Urothelium cell line (cell line): ENCODE measurements at regions not wholly inside any gene's neighbourhood (a gene's known extent, or its start where the extent isn't known, plus 50 kb on each side); places are given as distances from the start of the nearest gene placed in this dataset.

Source experiments
- DNase-seq: peaks from one replicate; pipeline ENCODE4 v3.0.0; 2011; ENCODE audit warnings: low spot score, mixed read lengths
- FAIRE-seq: peaks from 2 replicates; lab custom pipeline; 2011; peaks lifted over from hg19 to GRCh38; lab: Jason Lieb, UNC

DNA sequence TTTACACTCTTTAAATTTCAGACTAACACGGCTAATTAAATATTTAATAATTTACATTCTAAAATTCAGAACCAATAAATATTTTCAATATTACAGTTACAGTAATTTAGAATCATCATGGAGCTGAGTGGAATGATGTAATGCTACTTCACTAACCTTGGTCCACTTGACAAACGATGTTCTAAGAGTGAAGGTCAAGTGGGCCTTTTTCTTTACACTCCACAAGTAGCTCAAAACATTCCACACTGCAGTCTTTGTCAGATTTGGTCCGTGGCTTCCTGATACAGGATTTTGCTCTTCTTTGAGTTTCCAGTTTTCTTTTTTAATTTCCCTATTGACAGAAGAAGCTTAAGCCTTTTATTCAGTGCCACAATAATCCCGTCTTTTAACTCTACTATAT is 164.6 kb upstream of the NRIP1 start:
- DNase-seq (no peak), FAIRE-seq (no peak)

DNA sequence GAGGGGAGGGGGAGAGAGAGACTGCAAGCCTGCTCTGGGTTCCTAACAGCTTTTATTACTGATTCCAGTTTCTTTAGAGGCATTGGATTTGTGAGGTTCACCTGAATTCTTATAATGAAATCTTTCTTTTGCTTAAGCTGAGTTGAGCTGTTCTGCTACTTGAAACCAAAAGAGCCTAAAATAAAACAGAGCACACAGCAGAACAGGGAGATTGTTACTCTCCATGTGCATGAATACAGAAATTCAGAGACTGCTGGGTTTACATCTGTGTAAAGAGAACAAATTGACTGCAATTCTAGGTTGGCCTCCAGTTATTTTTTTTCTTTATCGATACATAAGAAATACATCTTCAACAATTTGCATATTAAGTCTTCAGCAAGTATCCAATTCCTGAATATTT is 168.8 kb upstream of the NRIP1 start:
- DNase-seq = no peak
- FAIRE-seq = no peak

DNA sequence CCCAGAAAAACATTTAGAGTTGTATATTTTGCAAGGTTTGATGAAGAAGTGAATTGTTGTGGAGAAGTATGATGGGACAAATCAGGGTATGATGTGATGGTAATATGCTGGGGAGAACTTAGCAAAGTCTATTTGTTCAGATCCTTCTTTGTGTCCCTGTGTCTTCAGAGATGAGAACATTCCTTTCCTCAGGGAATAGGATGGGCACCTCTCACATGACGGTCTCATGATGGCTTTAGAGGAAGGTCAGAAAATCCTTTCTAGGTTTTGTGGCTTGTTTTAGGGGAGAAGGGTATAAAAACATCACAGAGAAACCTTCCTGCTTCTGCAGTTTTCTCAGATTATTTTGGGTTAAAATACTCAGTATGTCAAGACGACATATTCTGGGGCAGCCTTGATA is 171.3 kb upstream of the NRIP1 start:
- FAIRE-seq = no peak

DNA sequence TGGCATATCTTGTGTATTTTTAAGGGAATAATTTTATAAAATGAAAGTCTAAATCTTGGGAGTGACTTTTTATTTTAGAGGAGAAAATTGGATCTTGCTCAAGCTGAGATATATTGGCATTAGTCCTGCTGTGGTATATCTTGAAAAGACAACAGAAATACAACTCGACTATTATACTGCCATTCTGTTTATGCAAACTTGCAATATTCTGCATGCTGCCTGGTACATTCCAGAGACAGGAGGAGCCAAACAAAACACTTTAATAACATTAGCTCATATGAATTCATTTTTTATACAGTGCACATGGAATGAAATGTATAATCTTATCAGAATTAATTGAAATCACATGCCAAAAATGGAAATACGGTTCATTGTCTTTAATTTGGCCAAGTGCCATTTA is 176.0 kb upstream of the NRIP1 start:
- FAIRE-seq = no peak

More for the DNA sequence above, 171.3 kb upstream of the NRIP1 start:
- no peak for DNase-seq

DNA sequence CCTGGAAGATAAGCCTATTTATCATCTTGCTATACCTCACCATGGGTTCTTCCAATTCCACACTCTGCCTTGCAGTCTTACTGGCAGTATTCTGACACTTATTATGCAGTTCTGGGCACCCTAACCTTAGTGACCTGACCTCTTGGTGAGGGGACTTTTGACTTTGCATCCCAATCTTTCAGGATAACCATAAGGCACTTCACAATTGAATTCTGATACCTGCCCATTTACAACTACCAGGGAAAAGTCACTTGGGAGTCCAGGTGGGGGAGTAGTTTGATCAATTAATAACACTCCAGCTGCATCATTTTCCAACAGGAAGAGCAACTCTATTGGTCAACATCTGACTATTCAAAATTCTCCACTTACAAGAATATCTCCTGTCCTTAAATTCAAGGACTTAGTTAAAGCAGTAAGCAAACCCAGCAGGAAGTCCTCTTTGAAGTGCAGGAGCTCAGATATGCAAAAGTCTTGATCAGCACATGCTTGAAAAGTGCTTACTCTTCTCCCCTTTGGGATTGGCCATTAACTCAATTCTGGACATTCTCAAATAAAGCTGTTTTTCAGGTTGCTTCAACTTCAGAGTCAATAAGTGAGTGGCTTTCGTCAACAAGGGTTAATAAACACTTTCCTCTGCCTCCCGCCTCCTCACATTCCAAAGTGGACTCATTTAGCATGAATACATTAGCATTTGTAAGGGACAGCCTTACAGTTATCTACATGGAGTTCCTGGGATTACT is 177.4 kb upstream of the NRIP1 start:
- no peak for FAIRE-seq
- DNase-seq = no peak

More for the DNA sequence above, 176.0 kb upstream of the NRIP1 start:
- DNase-seq = no peak

DNA sequence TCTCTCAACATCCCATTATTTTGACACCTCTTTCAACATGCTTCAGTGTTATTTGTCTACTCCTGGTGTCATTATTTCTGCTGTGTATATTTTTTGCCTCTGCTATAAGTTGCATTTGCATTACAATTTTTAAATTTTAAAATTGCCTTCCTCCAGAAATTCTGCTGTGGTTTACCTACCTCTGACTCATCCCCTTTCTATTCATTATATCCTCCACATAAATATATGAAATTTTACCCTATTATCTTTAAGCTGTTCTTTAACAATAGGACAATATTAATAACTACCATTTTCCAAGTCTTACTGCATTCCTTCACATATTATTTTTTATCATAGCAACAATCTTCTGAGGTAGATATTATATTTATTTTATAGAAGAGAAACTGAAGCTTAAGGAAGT is 178.1 kb upstream of the NRIP1 start:
- FAIRE-seq = no peak
- no peak for DNase-seq

DNA sequence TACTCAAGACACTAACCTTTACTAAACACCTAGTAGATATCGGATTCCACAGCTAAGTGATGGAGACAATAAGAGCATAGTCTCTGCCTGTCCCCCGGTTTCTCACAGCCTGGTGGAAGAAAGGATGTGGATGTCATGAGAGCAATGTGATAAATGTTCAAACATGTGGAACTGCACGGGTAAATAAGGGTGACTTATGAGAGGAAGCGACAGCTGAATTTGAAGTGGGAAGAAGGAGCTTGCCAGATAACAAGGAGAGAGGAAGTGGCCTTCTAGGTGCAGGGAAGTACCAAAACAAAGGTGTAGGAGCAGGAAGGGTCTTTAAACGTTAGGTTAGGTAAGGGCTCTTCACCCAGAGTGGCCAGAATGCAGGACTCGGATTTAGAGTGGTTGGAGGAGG is 178.6 kb upstream of the NRIP1 start:
- no peak for DNase-seq
- FAIRE-seq = no peak

DNA sequence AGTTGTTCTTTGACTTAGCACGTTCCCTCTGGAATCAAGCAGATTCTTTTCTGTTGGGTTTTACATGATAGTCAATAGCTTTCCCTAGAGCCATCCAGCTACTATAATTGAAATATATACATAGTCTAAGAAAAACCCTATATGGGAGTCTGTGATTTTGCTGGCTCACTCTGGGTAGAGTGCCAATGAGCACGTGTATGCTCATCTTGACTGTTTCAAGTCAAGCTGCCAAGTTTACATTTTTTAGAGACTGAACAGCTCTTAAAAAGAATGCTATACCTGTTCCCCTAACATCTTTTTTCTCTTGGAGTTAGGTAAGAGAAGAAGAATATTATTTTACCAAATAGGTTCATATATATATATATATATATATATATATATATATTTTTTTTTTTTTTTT is 182.8 kb upstream of the NRIP1 start:
- no peak for FAIRE-seq
- no peak for DNase-seq

DNA sequence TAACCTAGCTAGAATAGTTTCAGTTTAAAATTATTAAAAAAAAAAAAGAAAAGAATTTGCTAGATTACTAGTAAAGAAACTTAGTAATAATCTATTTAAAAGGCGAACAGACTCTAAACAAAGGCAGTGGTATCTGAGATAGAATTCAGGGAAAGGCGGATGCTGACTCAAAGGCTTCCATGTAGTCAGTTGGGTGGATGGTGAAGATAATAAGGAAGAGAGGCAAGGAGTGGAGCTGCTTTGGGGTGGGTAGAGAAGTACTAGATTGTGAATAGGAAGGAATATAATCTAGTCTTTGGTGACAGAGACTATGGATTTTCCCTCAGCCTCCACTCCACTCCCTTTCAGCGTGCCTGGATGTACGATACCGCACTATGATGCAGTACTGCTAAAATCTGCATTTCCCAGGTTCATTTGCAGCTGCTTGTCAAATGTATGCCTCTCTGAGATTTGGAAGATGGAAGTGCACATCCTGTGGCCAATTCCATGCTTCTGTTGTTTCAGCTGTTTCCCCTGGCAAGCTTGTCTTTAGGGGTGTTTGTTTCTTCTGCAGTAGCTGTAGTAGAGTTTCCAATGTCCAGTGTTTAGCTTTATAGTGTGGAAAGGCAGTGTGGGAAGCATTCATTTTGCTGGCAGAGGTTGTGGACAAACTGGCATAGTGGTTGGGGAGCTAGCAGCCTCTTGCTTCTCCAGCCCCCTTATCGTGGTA is 184.6 kb upstream of the NRIP1 start:
- DNase-seq (no peak), FAIRE-seq (no peak)

DNA sequence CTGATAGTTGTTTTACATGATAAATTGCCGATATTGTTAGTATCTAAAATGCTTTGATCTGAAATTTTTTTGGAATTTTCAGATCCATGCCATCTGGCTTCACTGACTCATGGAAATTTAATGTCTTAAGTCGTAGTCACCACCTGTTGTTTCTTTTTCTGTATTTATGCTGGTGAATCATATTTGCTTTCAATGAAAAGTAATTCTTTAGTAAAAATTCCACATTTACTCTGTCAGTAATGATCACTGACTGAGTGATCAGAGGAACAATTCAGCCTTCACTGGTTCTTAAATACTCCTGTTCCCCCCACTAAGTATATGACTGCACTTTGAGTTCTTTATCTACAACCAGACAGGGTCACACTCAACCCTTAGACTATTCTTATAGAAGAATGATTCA is 185.6 kb upstream of the NRIP1 start:
- DNase-seq (peak; percentile 17), FAIRE-seq (no peak)

DNA sequence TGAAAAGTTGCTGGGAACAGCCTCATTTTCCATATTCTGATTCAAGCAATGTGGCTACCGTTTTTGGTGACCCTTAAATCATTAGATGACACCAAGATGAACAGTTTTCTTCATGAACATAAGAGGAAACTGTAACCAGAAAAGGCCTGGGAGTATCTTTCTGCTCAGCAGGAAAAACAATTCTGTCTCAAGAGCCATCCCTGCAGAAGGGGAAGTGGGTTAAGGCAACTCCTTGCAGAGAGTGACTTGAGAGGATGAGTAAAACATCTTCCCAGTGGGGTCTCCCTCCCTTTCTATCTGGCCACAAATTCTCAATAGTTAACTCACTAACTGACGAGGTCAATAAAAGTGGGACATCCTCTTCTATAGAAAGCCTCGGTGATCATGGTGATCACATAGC is 187.6 kb upstream of the NRIP1 start:
- no peak for DNase-seq

DNA sequence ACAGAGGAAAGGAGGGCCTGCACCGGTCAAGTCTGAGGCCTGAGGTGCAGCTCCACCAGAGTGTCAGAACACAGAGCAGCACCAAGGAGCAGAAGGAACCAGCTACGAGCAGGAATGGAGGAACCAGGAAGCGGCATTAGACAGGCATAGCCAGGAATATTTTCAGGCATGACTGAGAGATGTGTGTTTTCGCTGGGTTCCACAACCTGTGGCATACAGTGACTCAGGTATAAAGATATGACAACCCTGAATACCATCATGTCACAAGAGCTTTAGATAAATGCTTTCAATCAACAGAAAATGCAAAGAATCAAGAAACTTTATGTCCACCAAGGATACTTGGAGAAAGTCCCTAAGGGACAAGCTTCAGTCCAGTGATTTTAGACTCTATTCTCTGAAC is 189.3 kb upstream of the NRIP1 start:
- DNase-seq (no peak), FAIRE-seq (no peak)

More for the DNA sequence above, 187.6 kb upstream of the NRIP1 start:
- FAIRE-seq = no peak

DNA sequence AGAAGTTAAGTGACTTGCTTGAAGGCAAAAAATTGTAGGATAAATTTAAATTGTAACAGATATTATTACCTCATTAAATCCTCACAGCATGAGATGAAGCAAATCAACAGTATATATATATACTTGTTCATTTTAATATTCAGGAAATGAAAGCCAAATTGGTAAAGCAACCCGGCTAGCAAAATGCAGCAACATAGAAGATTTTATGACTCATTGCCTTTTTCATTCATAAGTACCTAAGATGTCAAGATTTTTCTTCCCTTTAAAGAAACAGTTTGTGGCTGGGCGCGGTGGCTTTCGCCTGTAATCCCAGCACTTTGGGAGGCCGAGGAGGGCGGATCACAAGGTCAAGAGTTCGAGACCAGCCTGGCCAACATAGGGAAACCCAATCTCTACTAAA is 190.5 kb upstream of the NRIP1 start:
- DNase-seq = no peak
- FAIRE-seq = no peak

DNA sequence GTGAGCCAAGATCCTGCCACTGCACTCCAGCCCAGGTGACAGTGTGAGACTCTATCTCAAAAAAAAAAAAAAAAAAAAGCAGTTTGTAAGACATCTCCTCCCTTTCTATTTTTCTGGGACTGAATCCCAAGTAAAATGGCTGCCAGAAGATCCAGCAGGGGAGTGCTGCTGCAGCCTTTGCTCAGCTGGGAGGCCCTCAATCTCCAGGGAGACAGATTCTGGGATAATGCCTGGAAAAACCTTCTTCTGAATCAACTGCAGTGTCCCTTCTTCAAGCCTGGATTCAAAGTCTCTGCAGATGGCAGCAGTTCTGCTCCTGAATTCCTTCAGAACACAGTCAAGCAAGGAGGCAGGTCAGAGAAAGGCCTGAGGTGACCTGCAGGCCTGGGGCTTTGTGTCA is 191.0 kb upstream of the NRIP1 start:
- no peak for DNase-seq
- no peak for FAIRE-seq

DNA sequence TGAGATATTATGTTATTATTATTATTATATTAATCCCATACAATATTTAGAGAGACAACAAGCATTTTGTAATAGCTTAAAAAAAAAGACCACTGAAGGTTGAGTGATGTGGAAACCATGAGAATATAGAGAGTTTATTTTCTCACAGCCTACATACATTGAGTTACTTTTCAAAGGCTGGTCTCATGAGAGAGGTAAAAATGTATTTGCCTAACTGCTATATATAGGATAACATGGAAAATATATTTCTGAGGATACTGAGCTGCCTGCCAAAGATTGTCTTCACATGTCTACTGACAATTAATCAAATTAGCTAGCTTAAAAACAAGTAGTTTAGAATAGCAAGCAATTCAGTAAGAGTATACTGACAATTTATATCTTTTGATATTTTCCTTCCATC is 192.2 kb upstream of the NRIP1 start:
- FAIRE-seq (no peak), DNase-seq (no peak)

DNA sequence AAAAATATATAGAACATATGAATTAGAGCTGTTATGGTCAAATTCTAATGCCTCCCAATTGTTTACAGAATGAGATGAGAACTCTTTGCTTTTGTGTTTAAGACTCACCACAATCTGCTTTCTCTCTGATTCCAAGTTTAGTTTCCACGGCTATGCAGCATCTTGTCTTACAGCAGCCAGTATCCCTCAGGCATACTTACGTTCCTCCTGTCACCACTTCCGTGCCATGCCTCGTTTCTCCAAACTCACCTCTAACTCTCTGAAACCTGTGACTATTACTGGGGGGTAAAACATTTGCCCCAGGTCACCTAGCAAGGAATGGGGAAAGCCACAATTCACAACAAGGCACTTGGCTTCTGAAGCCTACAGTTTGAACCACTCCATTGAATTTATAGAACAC is 192.8 kb upstream of the NRIP1 start:
- DNase-seq (no peak), FAIRE-seq (no peak)

DNA sequence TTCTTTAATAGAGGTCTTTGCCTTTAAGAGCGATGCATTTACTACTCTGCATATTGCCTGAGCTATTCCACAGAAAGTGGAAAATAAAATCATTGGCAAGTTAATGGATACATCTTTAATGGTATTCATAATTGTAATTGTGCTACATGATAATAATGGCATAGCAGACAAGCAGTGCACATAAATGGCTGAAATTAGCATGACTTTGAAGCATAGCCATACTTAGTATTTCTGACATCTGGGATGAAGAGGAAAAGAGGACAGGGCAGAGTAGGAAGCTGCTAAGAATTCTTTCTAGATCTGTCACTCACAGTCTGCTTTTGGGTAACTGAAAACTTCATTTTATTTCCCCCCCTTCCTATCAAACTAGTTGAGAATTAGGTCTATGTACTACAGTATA is 195.0 kb upstream of the NRIP1 start:
- FAIRE-seq (no peak), DNase-seq (no peak)

DNA sequence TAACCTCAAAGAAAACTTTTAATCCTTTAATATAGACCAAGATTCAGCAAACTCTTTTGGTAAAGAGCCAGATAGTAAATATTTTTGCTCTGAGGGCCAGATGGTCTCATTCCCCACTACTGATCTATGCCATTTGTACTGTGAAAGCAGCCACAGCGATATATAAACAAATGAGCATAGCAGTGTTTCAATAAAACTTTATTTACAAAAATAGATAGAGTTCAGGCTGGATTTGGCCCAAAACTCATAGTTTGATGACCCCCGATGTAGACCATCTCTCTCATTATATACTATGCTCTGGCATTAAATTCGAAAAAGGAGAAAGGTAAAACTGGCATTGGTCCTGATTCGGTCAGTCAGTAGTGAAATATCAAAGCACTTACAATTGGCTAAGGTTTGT is 195.8 kb upstream of the NRIP1 start:
- DNase-seq (no peak), FAIRE-seq (no peak)

DNA sequence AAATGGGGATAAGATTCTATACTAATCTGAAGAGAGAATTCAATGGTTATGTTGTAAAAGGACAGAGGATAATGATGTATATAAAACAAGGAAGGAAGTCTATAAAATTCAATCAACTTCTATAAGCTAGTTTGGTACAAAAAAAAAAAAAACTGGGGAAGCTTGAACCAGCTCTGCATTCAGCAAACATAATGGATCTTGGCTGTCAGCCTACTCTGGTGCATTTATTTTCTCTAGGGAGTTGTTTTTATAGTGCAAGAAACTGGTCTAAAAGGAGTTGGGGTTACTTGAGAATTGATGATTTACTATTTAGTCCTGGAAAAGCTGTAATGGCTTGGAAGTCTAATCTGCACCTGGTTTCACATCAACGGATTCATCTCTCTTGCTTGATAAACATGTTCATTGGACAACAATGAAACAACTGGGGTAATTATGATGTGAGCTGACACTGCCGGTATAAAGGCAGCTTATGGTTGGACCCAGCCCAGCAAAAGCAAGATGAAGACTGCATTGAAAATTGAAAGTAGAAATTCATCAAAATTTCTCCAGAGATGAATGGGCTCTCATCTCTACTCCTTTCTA is 199.4 kb upstream of the NRIP1 start:
- no peak for FAIRE-seq

DNA sequence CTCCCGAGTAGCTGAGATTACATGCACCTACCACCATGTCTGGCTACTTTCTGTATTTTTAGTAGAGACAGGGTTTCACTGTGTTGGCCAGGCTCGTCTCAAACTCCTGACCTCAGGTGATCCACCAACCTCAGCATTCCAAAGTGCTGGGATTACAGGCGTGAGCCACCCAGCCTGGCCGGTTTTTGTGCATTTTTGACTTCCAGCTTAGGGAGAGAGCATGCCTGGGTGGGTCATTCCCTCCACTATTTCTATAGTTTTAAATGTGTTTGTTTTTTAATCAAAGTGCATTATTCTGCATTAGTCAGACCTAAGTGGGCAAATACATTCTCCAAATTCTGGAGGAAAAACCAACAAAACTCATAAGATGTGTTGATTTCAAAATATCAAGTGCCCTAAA is 207.4 kb upstream of the NRIP1 start:
- DNase-seq (no peak), FAIRE-seq (no peak)

More for the DNA sequence above, 199.4 kb upstream of the NRIP1 start:
- no peak for DNase-seq

DNA sequence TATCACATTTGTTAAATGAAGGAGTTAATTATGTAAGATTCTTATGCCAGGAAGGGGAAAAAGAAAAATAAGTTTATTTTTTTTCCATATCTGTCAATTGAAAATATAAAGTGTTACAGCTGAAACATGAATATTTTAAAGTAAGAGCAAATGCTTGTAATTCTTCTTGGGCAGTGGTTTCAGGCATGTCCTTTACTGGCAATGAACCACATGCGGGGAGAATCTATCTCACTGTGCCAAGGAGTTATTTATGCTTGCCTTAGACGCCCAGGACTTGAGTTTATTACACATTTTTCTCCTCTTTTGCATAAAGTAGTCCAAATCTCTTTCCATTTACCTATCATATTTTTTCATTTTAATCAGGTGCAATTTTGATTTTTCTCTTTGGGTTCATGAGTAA is 207.8 kb upstream of the NRIP1 start:
- no peak for FAIRE-seq
- DNase-seq = no peak

DNA sequence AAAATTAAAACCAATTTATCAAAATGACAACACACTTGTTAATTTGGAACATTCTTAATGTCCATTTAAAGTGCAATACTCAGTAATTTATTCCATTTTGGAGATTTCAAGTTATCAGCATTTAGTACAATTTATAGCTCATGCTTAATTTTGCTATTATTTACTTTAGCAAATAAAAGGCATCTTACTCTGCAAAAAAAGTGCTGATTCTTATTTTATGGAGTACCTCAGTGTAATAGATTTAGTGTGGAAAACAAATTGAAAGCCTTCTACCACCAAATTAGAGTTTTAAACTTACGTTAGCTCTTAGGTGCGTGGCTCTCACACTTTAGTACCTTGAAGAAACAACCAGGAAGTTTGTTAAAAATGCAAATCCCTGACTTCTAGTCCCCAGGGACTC is 208.4 kb upstream of the NRIP1 start:
- FAIRE-seq (no peak), DNase-seq (no peak)
